Osteocyte (in vitro differentiated cells): ENCODE measurements at regions not wholly inside any gene's neighbourhood (a gene's known extent, or its start where the extent isn't known, plus 50 kb on each side); places are given as distances from the start of the nearest gene placed in this dataset.
A peak's percentile ranks its signal among the peaks of the same experiment; 100 is the strongest.

Source experiments
- DNase-seq: peaks from one replicate; pipeline ENCODE4 v3.0.0; 2021; ENCODE audit warnings: mixed read lengths; ENCODE audit not compliant: unreplicated experiment; ENCODE audit errors: extremely low spot score
- H3K27ac Mint-ChIP-seq: one replicate; pipeline ENCODE4 v1.8.0; 2021; ENCODE audit warnings: mild to moderate bottlenecking, mixed read lengths; ENCODE audit not compliant: unreplicated experiment
- H3K27me3 Mint-ChIP-seq: one replicate; pipeline ENCODE4 v1.8.0; 2021; ENCODE audit warnings: mixed read lengths; ENCODE audit not compliant: unreplicated experiment
- H3K36me3 Mint-ChIP-seq: one replicate; pipeline ENCODE4 v1.8.0; 2021; ENCODE audit warnings: mixed read lengths; ENCODE audit not compliant: unreplicated experiment
- H3K4me1 Mint-ChIP-seq: one replicate; pipeline ENCODE4 v1.8.0; 2021; ENCODE audit warnings: mixed read lengths; ENCODE audit not compliant: unreplicated experiment
- H3K4me3 Mint-ChIP-seq: one replicate; pipeline ENCODE4 v1.8.0; 2021; ENCODE audit warnings: mild to moderate bottlenecking, moderate library complexity, mixed read lengths; ENCODE audit not compliant: unreplicated experiment
- H3K9me3 Mint-ChIP-seq: one replicate; pipeline ENCODE4 v1.8.0; 2021; ENCODE audit warnings: mixed read lengths; ENCODE audit not compliant: unreplicated experiment
- TF ChIP-seq, protein P1 (sequence below): fragments of 200-600 bp; sonication (generic); IDR thresholded peaks from 2 replicates; pipeline ENCODE4 v1.5.0; 2021; ENCODE audit warnings: antibody characterized with exemption, mild to moderate bottlenecking, moderate library complexity

GRCh38 chr1:87906078-87906477 is 577.4 kb downstream of the LMO4 start:
- no peaks in the 10 kb centered on the region for H3K36me3 Mint-ChIP-seq
- H3K27ac Mint-ChIP-seq = no peak overlapping the region
- no peaks in the 10 kb centered on the region for H3K27me3 Mint-ChIP-seq
- TF ChIP-seq, protein P1, sequence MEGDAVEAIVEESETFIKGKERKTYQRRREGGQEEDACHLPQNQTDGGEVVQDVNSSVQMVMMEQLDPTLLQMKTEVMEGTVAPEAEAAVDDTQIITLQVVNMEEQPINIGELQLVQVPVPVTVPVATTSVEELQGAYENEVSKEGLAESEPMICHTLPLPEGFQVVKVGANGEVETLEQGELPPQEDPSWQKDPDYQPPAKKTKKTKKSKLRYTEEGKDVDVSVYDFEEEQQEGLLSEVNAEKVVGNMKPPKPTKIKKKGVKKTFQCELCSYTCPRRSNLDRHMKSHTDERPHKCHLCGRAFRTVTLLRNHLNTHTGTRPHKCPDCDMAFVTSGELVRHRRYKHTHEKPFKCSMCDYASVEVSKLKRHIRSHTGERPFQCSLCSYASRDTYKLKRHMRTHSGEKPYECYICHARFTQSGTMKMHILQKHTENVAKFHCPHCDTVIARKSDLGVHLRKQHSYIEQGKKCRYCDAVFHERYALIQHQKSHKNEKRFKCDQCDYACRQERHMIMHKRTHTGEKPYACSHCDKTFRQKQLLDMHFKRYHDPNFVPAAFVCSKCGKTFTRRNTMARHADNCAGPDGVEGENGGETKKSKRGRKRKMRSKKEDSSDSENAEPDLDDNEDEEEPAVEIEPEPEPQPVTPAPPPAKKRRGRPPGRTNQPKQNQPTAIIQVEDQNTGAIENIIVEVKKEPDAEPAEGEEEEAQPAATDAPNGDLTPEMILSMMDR = no peak
- no peak overlapping the region for H3K4me3 Mint-ChIP-seq
- no peaks in the 10 kb centered on the region for H3K9me3 Mint-ChIP-seq
- peaks cover 4% of the 10 kb centered on the region for H3K4me1 Mint-ChIP-seq
- DNase-seq = no peak

- Mint-ChIP-seq H3K4me1 (peaks cover 20% of the 10 kb centered on the region), H3K27me3 (no peaks in the 10 kb centered on the region), H3K9me3 (peaks cover 23% of the 10 kb centered on the region), H3K4me3 (no peak overlapping the region), H3K36me3 (peaks cover 1% of the 10 kb centered on the region), H3K27ac (no peak overlapping the region)
- TF ChIP-seq, protein P1 = no peak
- no peak for DNase-seq
Measured at GRCh38 chr1:87913361-87913760, 584.7 kb downstream of the LMO4 start.

DNA sequence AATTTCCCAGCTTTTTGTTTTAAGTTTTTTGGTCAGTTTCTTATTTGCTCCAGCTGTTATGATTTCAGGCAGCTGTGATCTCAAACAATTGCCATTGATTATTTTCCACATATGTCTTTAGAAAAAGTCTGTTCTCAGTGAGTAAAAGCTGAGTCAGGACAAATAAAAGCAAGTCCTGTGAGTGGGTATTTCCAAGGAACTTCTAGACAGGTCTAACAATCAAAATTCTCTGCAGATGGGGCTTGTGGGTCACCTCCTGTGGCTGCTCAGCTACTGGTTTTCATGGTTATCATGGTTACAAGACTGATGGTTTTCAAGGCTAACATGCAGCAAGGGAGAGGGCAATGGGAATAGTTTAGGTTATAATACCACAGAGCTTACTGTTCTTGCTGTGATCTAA is 585.7 kb downstream of the LMO4 start:
- DNase-seq = no peak
- TF ChIP-seq, protein P1 = no peak
- H3K9me3 Mint-ChIP-seq = peaks cover 23% of the 10 kb centered on the region
- no peaks in the 10 kb centered on the region for H3K27me3 Mint-ChIP-seq
- H3K4me1 Mint-ChIP-seq = peaks cover 27% of the 10 kb centered on the region
- no peak overlapping the region for H3K4me3 Mint-ChIP-seq
- no peak overlapping the region for H3K27ac Mint-ChIP-seq
- peaks cover 1% of the 10 kb centered on the region for H3K36me3 Mint-ChIP-seq

- H3K36me3 Mint-ChIP-seq = peaks cover 1% of the 10 kb centered on the region
- no peaks in the 10 kb centered on the region for H3K27me3 Mint-ChIP-seq
- H3K27ac Mint-ChIP-seq = no peak overlapping the region
- H3K4me1 Mint-ChIP-seq = peaks cover 27% of the 10 kb centered on the region
- DNase-seq = no peak
- H3K4me3 Mint-ChIP-seq = no peak overlapping the region
- peaks cover 23% of the 10 kb centered on the region for H3K9me3 Mint-ChIP-seq
- TF ChIP-seq, protein P1 = no peak
Measured at GRCh38 chr1:87915771-87916170, 587.1 kb downstream of the LMO4 start.

GRCh38 chr1:87916965-87917364 is 588.3 kb downstream of the LMO4 start:
- Mint-ChIP-seq H3K36me3 (peaks cover 1% of the 10 kb centered on the region), H3K27me3 (no peaks in the 10 kb centered on the region), H3K4me3 (no peak overlapping the region), H3K27ac (peak overlapping the region; percentile 42), H3K4me1 (peaks cover 27% of the 10 kb centered on the region), H3K9me3 (peaks cover 22% of the 10 kb centered on the region)
- no peak for DNase-seq
- TF ChIP-seq, protein P1 = no peak
